SH-SY5Y (cell line): ENCODE measurements at regions not wholly inside any gene's neighbourhood (a gene's known extent, or its start where the extent isn't known, plus 50 kb on each side); places are given as distances from the start of the nearest gene placed in this dataset.

Experiments
- GATA2 ChIP-seq: IDR thresholded peaks from 2 replicates; pipeline ENCODE4 v1.6.1; 2011; ENCODE audit warnings: mild to moderate bottlenecking, low read depth, low read length
- GATA3 ChIP-seq: IDR thresholded peaks from 2 replicates; pipeline ENCODE4 v1.6.1; 2011; ENCODE audit warnings: low read depth, mild to moderate bottlenecking, low read length, moderate library complexity

DNA sequence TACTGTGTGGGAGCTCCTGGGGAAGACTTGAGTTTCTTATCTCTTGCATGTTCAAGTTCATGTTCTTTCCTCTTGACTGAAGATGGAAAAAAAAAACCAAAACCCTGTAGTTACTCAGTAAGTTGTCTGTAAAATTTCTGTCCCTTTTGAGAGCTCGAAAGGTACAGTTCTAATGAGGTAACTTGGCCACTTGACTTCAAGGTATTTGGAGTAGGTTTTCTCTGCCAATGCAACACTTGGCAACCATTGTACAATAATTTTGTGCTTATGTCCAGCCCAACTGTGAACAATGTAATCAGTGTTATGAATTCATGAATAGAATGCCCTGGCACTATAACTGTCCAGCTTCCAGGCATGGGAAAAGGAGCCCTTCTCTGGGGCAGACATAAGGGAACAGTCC lies 111.0 kb downstream of the LIPG start:
- TF ChIP-seq GATA2 (no peak), GATA3 (no peak)
